NCI-H1436 (cell line): ENCODE measurements at regions not wholly inside any gene's neighbourhood (a gene's known extent, or its start where the extent isn't known, plus 50 kb on each side); places are given as distances from the start of the nearest gene placed in this dataset.
"Not testable (repeated sequence)": the region's sequence is repeated elsewhere in the genome, so short reads cannot be mapped to it uniquely, and the experiment has no call there.

Source experiments
- DNase-seq: peaks from one replicate; lab custom pipeline; 2025; lab: John Stamatoyannopoulos, UW

DNA sequence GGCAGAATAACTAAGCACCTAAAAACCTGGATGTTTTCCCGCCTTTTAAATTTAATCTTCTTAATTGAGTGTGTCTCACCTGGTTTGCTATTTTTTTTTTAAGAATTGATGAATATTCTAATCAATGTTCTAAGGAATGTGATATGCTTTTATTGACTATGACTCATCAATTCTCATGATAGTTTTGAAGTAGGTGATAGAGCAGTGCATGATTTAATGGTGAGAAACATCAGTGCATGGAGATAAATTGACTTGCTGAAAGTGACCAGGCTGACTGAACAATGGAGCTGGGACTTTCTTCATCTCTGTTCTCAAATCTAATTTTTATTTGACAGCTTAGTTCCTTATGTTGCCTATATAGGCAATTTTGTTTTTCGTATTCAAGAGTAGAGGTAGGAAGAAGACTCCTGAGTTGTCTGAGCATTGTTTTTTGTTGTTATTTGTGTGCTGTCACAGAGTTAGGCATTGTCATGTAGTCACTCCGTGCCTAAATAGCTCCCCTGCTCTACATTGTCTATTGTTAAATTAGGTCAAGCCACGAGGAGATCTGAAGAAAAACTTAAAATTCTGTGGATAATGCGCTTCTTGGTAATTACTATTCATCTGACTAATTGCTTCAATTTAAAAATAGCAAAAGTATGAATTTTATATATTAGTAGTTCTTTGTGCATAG is 59.0 kb upstream of the NUTM2F start:
- DNase-seq, result not testable (repeated sequence)

DNA sequence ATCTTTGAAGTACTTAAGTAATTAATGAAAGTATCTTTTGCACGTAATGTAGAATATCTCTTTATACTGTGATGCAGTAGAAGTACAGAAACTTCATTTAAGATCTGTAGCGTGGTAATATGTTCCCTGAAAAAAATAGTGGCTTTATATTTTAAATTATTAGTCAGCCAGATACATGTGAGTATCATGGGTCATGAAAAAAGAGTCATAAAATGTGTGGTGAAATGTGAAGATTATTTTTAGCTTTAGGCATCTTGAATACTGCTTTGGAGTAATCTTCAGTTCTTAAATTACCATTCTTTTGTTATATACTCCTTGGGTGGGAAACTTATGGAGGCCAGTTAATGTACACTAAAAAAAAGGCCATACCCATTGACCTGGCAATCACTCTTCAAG is 59.6 kb upstream of the NUTM2F start:
- DNase-seq, result not testable (repeated sequence)

DNA sequence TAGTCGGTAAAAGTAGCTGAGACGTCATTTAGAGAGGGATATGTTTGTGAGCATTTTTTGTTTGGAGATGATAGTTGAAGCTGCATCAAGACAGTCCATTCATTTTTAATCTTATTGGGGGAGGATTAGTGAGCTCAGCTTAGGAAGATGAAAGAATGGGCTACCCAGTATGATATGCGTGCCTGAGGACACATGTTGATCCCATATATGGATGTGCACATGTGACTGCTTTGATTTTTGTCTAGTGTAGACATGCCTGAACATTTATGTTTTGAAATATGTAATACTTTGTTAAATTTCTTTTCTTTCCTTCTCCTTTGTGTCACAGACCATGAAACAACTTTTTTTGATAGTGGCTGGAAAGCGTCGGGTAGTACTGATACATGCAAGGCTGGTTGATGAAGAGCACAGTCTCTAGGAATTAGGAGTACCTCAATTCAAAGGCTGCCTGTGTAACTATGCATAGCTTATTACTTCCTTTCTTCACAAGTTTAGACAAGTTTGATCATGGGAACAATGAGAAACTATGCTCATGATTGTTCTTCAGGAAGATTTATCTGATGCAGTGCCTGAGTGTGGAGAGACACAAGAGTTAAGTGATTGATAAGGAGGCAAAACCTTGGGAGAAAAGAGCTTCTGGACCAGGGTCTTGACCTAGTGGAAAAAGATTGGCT is 62.1 kb upstream of the NUTM2F start:
- DNase-seq, result not testable (repeated sequence)

DNA sequence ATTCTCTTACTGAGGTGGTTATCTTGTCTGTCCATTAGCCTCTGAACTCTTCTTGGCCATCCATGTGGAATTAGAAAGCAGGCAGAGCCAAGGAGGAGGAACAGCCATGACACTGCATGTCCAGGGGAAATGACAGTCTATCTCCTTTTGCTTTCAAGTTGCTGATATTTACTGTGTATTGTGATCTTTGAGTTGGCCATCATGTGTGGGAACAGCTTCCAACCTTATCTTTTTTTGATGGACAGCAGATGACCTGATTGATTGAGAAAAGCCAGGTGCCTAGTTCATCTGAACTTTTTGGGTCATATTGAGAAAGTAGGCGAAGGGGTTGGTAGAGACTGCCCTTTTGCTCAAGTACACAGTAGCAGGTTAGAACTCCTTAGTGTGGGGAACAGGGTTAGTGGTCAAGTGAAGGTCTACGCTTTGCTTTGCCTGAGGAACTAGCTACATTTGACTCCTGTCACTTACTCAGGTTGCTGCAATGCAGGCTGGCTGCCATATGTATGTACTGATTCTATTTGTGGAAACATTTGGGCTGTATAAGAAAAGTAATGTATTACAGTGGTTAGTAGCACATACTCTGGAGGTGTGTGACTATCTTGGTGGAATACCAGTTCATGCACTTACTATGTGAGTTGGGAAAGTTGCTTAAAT is 64.7 kb upstream of the NUTM2F start:
- not testable (repeated sequence) for DNase-seq

DNA sequence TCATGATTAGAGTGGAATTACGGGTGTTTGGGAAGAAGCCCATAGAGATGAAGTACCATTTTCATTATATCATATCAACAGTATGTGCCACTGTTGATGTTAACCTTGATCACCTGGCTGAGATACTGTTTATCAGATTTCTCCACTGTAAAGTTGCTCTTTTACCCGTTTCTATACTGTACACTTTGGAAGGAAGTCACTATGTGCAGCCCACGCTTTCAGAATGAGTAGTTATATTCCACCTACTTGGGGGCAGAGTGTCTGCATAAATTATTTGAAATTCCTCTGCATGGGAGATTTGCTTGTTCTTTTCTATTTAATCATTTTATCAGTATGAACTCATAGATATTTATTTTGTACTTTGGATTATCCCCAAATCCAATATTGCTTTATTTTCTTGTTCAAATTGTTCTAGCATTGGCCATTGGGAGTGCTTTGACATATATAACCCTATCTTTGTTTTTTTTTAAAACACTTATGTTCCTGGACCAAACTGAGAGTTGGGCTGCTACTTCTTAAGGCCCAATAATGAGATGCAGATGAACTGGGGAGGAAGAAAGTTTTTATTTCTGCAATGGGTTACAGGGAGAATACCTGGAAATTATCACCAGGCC is 69.4 kb upstream of the NUTM2F start:
- DNase-seq, result not testable (repeated sequence)

DNA sequence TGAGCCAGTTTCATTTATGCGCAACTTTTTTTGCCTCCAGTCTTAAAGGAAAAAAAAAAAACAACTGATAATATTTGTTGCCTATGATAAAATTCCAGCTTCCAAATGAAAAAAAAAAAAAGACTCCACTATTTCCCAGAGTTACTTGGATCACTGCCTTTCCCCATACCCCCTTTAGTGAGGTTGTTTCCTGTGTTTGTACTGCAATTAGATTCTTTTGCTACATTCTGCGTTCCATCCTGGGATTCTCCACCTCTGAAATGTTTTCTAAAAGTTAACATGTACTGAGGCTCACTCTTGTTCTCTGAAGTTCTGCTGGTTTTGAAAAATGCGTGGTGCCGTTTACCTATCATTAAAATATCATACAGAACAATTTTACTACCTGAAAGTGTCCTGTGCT is 72.0 kb upstream of the NUTM2F start:
- DNase-seq, result not testable (repeated sequence)

DNA sequence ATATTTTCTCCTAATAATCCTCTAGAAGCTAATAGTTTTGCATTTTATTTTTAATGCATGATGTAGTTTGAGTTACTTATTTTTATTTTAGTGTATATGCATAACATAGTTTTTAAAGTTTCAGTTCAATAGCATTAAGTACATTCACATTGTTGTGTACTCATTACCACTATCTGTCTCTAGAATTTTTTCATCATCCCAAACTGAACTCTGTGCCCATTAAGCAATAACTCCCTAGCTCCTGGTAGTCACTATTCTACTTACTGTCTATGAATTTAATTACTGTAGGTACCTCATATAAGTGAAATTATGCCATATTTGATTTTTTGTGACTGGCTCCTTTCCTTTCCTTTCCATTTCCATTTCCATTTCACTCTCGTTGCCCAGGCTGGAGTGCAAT is 74.4 kb upstream of the NUTM2F start:
- DNase-seq, result not testable (repeated sequence)

DNA sequence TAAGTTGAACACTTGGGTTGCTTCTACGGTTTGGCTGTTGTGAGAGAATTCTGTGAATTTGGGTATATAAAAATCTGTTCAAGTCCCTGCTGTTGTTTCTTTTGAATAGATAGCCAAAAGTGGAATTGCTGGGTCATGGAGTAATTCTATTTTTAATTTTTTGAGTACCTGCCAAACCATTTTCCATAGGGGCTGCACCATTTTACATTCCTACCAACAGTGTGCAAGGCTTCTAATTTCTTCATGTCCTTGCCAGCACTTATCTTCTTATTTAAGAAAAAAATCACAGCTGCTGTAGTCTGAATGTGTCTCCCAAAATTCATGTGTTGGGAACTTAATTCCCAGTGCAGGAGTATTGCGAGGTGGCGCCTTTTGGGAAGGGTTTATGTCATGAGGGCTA is 75.1 kb upstream of the NUTM2F start:
- DNase-seq, result not testable (repeated sequence)

DNA sequence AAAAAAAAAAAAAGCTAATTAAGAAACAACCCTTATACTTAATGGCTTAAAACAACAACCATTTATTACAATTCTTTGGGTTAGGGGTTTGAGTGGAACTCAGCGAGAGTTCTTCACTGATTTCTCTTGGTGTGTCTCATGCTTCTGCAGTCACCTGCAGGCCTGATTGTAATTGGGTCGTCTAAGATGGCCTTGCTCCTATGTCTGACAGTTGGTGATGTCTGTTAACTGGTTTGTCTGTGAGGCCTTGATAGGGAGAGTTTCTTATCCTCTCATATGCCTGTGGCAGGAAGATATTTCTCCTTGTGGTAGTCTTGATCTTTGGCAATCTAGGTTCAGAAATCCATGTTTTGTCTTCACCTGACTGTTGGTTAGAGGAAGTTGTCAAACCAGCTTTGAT is 85.2 kb upstream of the NUTM2F start:
- DNase-seq, result not testable (repeated sequence)

DNA sequence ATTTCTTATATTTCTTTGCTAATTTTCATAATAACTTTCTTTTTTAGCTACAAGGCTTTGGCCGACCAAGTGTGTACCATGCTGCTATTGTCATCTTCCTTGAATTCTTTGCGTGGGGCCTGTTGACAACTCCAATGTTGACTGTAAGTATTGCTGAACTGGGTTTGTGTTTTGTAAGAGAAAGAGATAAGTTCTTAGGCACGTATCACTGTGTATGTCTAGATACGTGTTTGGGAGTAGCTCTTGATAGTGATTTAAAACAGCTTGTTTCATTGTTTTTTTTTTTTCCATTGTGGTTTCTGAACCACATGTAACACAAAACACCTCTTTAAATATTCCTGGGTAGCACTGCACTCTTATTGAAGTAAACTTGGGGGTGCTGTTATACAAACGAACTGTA is 86.7 kb upstream of the NUTM2F start:
- not testable (repeated sequence) for DNase-seq

DNA sequence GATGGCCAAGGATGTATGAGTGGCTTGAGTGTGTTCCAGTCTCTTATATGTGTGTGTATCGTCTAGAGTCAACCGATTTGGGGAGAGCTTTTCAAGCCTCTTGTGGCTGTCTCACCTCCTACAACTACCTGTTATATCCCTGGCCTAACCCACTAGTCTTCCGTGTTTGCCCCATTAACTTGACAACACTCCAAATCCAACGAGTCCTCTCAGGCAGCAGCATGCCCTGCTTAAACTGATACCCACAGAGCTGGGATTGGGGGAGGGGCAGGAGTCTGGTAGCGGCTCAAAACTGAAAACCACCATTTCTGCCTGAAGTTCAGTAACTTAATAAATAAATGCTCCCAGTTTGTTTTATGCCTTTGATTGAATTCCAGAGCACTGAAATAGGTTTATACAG is 91.7 kb upstream of the NUTM2F start:
- DNase-seq, result not testable (repeated sequence)

DNA sequence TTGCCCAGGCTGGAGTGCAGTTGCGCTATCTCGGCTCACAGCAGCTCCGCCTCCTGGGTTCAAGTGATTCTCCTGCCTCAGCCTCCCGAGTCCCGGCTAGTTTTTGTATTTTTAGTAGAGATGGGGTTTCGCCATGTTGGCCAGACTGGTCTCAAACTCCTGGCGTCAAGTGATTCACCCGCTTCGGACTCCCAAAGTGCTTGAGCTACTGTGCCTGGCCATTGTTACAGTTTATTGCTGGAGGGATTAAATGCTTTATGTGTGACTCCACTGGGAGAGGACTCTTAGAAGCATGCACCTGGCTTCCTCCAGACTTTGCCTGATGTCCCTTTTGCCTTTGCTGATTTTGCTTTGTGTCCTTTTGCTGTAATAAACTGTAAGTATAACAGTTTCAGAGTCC is 93.5 kb upstream of the NUTM2F start:
- DNase-seq, result not testable (repeated sequence)

DNA sequence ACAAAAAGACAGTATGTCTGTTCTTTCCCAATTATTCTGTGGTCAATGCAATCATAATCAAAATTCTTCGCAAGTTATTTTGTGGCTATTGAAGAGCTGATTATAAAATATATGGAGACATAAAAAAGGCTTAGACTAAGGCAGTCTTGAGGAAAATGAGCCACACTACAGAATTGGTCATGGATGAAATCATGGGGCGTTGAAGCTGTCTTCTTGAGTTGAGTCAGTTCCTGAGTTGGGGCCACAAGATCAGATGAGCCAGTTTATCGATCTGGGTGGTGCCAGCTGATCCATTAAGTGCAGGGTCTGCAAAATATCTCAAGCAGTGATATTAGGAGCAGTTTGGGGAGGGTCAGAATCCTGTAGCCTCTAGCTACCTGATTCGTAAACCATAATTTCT is 96.9 kb upstream of the NUTM2F start:
- not testable (repeated sequence) for DNase-seq

DNA sequence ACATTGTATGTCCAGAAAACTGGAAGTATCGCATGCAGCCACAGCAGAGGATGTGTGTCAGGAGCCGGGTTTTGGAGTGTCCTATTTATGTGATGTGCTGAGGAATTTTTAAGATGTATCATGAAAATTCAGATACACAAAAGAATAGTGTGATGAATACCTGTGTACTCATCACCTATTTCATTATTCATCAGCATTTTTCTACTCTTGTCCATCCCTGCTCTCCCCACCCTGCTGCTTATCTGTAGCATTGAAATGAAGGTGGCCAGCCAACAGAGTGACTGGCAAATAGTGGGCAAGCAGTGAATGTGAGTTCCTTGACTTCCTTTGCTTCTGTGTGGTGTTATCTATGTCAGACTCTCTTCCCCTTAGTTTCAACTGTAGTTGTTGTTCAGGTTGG is 108.7 kb upstream of the NUTM2F start:
- not testable (repeated sequence) for DNase-seq

DNA sequence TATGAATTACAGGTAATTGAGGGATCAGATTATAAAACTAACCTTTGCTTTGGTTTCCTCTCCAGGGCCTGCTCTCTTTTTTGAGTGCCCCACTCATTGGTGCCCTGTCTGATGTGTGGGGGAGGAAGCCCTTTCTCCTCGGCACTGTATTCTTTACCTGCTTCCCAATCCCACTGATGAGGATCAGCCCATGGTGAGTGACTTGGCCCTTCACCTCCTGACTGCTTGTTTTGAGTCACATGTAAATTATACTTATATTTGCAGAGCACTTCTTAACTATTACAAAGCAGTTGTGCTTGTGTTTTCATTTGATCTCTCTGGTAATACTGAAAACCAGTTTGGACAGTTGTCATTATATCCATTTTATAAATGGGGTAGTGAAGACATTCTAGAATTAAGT is 109.9 kb upstream of the NUTM2F start:
- DNase-seq, result not testable (repeated sequence)

DNA sequence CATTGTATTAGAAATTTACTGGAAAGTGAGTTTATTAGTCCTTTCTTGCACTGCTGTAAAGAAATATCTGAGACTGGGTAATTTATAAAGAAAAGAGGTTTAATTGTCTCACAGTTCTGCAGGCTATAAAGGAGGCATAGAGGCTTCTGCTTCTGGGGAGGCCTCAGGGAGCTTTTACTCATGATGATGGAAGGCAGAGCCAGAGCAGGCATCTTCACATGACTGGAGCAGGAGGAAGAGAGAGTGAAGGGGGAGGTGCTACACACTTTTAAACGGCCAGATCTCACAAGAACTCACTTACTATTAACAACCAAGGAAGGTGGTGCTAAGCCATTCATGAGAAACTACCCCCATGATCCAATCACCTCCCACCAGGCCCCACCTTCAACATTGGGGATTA is 112.7 kb upstream of the NUTM2F start:
- not testable (repeated sequence) for DNase-seq

DNA sequence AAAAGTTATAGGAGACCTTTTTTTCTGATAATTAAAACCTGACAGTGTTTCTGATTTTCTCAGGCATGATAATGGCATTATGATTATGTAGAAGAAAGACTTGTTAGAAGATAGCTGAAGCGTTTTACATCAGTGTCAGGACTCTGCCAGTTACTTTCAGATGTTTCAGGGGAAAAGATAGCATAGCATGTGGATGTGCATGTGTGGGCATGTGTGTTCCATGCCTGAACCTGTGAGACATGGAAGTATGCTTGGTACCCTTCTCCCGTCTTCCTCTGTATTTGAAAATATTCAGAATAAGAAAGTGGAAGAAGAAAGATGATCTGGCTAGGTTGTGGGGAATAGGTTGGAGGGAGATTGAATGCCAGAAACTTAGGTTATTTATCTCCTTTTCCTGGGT is 113.1 kb upstream of the PCAT7 start:
- no peak for DNase-seq

DNA sequence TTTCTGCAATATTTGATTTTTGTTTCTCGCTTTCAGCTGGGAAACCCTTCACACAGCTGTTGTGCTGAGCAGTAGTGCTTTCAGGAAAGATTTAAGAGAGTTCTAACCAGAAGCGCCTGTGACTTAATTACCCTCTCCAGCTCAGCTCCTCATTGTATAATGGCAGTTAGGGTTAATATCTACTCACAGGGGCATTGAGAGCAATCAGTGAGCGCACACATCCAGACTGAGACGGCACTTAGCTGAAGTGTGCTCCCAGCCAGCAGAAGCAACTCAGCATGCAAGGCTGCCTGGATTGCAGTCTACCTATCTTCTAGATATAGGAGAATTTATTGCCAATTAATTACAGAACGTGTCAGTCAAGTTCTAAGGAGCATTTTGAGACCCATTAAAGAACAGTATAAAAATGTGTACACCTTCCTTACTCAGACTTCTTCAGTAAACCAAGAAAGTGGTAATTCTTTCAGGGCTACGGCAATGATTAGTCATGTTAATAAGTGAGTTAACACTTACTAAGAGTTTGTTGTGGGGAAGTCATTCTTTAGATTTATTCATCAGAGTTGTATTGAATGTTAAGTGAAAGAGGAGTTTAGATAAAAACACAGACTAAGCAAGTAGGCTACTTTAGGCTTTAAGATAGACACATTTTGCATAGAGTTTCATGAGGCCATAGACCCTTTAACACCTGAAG is 111.7 kb upstream of the PCAT7 start:
- DNase-seq, result peak; percentile 90

DNA sequence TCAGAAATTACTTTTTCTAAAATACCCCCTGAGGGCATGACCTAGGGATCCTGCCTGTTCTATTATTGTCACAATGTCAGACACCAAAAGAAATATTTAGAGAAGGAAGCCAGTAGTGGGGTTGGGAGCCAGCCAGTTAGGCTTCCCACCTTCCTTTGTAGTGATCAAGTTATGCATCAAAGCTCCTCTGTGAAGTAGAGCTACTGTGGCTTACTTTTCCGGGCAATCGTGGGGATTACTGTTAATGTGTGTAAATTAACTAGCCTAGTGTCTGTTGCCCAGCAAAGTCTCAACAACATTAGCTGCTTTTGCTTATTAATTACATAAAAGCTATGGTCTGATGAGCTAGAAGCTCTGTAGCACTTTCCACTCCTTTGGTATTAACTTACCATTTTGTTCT is 109.0 kb upstream of the PCAT7 start:
- no peak for DNase-seq

DNA sequence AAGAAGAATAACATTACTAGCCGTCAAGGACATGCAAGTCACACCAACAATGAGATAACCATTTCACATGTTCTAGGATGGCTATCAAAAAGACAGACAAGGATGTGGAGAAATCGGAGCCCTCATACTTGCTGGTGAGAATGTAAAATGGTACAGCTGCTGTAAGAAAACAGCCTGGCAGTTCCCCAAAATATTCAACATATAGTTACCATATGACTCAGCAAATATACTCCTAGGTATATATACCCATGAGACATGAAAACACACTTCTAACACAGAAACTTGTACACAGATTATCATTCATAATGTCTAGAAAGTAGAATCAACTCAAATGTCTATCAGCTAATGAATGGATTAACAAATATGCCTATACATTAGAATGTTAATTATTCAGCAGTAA is 105.4 kb upstream of the PCAT7 start:
- no peak for DNase-seq

DNA sequence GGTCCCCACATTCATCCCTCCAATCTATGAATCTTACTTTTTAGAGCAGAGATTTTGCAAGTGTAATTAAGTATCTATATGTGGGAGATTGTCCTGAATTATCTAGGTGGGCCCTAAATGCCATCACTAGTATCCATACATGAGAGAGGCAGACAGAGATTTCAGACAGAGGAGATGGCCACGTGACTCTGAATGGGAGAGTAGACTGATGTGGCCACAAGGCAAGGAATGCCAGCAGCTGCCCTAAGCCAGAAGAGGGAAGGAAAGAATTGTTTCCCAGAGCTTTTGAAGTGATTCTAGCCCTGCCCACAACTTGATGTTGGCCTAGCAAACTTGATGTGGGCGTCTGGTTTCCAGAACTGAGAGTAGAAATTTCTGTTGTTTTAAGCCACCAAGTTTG is 90.1 kb upstream of the PCAT7 start:
- DNase-seq, result no peak

DNA sequence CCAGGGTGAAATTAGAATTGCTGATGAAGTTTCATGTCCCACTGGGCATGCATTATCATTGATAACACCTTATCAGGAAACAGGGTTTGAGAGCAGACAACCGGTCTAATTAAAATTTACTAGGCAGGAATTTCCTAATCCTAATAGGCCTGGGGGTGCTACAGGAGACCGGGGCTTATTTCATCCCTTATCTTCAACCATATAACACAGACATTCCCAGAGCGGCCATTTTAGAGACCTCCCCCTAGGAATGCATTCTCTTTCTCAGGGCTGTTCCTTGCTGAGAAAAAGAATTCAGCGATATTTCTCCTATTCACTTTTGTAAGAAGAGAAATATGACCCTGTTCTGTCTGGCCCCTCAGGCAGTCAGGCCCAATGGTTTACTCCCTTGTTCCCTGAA is 82.8 kb upstream of the PCAT7 start:
- DNase-seq, result not testable (repeated sequence)
